ENCODE measurements at regions not wholly inside any gene's neighbourhood (a gene's known extent, or its start where the extent isn't known, plus 50 kb on each side); places are given as distances from the start of the nearest gene placed in this dataset.

GRCh38 chr7:84508606-84509005 lies 314.0 kb upstream of the SEMA3A start:
- TF ChIP-seq, protein P1, sequence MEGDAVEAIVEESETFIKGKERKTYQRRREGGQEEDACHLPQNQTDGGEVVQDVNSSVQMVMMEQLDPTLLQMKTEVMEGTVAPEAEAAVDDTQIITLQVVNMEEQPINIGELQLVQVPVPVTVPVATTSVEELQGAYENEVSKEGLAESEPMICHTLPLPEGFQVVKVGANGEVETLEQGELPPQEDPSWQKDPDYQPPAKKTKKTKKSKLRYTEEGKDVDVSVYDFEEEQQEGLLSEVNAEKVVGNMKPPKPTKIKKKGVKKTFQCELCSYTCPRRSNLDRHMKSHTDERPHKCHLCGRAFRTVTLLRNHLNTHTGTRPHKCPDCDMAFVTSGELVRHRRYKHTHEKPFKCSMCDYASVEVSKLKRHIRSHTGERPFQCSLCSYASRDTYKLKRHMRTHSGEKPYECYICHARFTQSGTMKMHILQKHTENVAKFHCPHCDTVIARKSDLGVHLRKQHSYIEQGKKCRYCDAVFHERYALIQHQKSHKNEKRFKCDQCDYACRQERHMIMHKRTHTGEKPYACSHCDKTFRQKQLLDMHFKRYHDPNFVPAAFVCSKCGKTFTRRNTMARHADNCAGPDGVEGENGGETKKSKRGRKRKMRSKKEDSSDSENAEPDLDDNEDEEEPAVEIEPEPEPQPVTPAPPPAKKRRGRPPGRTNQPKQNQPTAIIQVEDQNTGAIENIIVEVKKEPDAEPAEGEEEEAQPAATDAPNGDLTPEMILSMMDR (IDR thresholded peaks at IDR 0.05; ENCODE audit: control extremely low read depth, extremely low read depth, low read depth, missing control alignments), result no peak
- no peak for DNase-seq (ENCODE audit: extremely low spot score)
- POLR2A ChIA-PET, result no interaction called here
- CTCF ChIA-PET, result no interaction called here

GRCh38 chr7:84507529-84507928 lies 312.9 kb upstream of the SEMA3A start:
- TF ChIP-seq, protein P1 (IDR thresholded peaks at IDR 0.05; ENCODE audit: control extremely low read depth, extremely low read depth, low read depth, missing control alignments), result no peak
- CTCF ChIA-PET, result no interaction called here
- no peak for DNase-seq (ENCODE audit: extremely low spot score)
- POLR2A ChIA-PET, result no interaction called here

DNA sequence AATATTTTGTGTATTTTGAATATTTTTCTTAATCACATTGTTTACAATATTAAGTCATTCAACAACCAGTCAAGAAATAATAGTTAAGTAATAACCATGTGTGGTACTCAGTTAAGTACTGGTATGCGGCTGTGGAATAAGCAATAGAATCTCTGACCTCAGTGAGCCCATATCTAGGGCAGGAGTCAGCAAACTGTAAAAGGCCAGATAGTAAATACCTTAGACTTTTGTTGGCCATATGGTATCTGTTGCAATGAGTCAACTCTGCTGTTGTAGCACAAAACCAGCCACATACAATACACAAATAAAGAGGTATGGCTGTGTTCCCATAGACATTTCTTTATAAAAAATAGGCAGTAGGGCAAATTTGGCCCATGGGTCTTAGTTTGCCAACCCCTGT lies 311.6 kb upstream of the SEMA3A start:
- ChIA-PET POLR2A (no interaction called here), CTCF (no interaction called here)
- DNase-seq (ENCODE audit: extremely low spot score), result no peak
- TF ChIP-seq, protein P1 (IDR thresholded peaks at IDR 0.05; ENCODE audit: control extremely low read depth, extremely low read depth, low read depth, missing control alignments), result no peak

GRCh38 chr7:84502239-84502638 lies 307.6 kb upstream of the SEMA3A start:
- TF ChIP-seq, protein P1 (IDR thresholded peaks at IDR 0.05; ENCODE audit: control extremely low read depth, extremely low read depth, low read depth, missing control alignments), result no peak
- DNase-seq (ENCODE audit: extremely low spot score), result no peak
- ChIA-PET POLR2A (no interaction called here), CTCF (no interaction called here)

DNA sequence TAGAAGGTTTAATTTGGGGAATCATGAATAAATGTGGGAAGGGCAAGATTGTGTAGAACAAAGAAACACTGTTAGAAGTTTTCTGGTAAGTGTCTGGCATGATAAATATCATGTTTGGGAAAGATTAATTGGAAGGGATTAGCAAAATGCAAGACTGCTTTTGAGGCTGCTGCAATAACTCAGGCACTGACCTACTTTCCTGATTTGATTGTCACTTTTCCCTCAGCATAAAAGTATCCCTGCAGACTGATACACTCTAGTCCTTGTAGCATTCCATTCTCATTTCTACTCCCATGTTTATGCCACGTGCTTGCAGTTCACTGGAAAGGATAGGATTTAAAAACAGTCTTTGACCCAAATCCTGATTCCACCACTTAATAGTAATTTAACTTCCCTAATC lies 303.3 kb upstream of the SEMA3A start:
- TF ChIP-seq, protein P1 (IDR thresholded peaks at IDR 0.05; ENCODE audit: control extremely low read depth, extremely low read depth, low read depth, missing control alignments), result no peak
- DNase-seq (ENCODE audit: extremely low spot score), result no peak
- POLR2A ChIA-PET, result no interaction called here
- CTCF ChIA-PET, result no interaction called here

DNA sequence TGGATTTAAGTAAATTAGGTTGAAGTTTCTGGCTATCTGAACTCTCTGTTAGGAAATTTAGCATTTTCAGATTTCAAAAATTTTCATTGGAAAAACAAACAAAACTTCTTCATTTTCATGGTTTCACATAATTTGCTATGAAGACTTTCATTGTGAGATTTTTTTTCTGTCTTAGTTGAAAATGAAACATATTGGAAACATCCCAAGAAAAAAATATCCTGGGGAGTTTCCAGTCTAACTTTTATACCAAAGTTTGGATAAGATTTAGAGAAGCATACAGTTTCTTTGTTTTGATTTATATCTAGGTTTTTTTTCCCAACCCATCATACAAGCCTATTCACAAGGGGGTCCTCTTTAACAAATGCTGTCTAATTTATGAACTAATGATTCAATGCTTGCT lies 300.5 kb upstream of the SEMA3A start:
- CTCF ChIA-PET, result no interaction called here
- POLR2A ChIA-PET, result no interaction called here
- TF ChIP-seq, protein P1 (IDR thresholded peaks at IDR 0.05; ENCODE audit: control extremely low read depth, extremely low read depth, low read depth, missing control alignments), result no peak
- DNase-seq (ENCODE audit: extremely low spot score), result no peak

Data from GM10248 (cell line).